Endothelial cell of umbilical vein (primary cell): ENCODE measurements at regions not wholly inside any gene's neighbourhood (a gene's known extent, or its start where the extent isn't known, plus 50 kb on each side); places are given as distances from the start of the nearest gene placed in this dataset.

Experiments
- BruUV-seq: library from RNA; stranded (reverse); fragments of 400-500 nt; replicated peaks from 2 replicates; lab custom pipeline; 2021; lab: Mats Ljungman, UMichigan
- CTCF ChIA-PET: fragments of 300-600, 350-600 bp; sonication (Branson Sonifier 250); formaldehyde crosslinking; loops from one replicate; lab custom pipeline; 2021; ENCODE audit warnings: antibody characterized with exemption, inconsistent platforms; lab: Charles Lee
- POLR2A ChIA-PET: fragments of 300-600, 350-600 bp; sonication (Branson Sonifier 250); formaldehyde crosslinking; loops from one replicate; lab custom pipeline; 2021; ENCODE audit warnings: antibody characterized with exemption, inconsistent platforms; lab: Charles Lee
- DNase-seq: peaks from one replicate; pipeline ENCODE4 v3.0.0-alpha.2; 2011; ENCODE audit warnings: low read depth, low spot score
- FAIRE-seq: peaks from 2 replicates; lab custom pipeline; 2011; peaks lifted over from hg19 to GRCh38; lab: Jason Lieb, UNC
- H2AFZ ChIP-seq: 2 replicates; pipeline ENCODE4 v1.6.0; 2012; ENCODE audit warnings: low read depth, low read length, control low read depth, inconsistent platforms
- H3K27ac ChIP-seq: 2 replicates; pipeline ENCODE4 v1.5.1; 2011; ENCODE audit warnings: low read depth, mild to moderate bottlenecking, control low read depth, low read length, moderate library complexity; ENCODE audit not compliant: insufficient read depth
- H3K27me3 ChIP-seq, 2 experiments: 2 replicates each; pipeline versions ENCODE4 v1.6.0 to v1.6.1; 2011; ENCODE audit warnings: low read length in 2 of 2, mixed read lengths in 1 of 2; ENCODE audit not compliant: control insufficient read depth in 2 of 2, insufficient read depth in 2 of 2
- H3K36me3 ChIP-seq, 2 experiments: 2 replicates in 1 of 2; 3 replicates in 1 of 2; pipeline ENCODE4 v1.5.1; 2011; ENCODE audit warnings: low read length in 2 of 2, mild to moderate bottlenecking in 1 of 2, moderate library complexity in 1 of 2; ENCODE audit not compliant: control insufficient read depth in 2 of 2, insufficient read depth in 2 of 2; ENCODE audit errors: extremely low read depth in 1 of 2
- H3K4me1 ChIP-seq: 3 replicates; pipeline ENCODE4 v1.5.1; 2011; ENCODE audit warnings: mild to moderate bottlenecking, low read length; ENCODE audit not compliant: control insufficient read depth, insufficient read depth; ENCODE audit errors: extremely low read depth
- H3K4me2 ChIP-seq: 2 replicates; pipeline ENCODE4 v1.6.1; 2011; ENCODE audit warnings: low read length, control low read depth, mixed read lengths; ENCODE audit not compliant: insufficient read depth
- H3K4me3 ChIP-seq, 3 experiments: fragments of 200-600 bp in 1 of 3; sonication (generic), shearing (Covaris generic) in 1 of 3; replicated peaks in 1 of 3; 2 replicates each; pipeline ENCODE4 v1.5.1; 2011 to 2016; ENCODE audit warnings: control low read depth in 3 of 3, low read length in 3 of 3, mild to moderate bottlenecking in 2 of 3, inconsistent platforms in 1 of 3, low read depth in 1 of 3, moderate library complexity in 1 of 3; ENCODE audit not compliant: insufficient read depth in 1 of 3
- H3K79me2 ChIP-seq: 2 replicates; pipeline ENCODE4 v1.6.0; 2012; ENCODE audit warnings: low read length, inconsistent platforms; ENCODE audit not compliant: control insufficient read depth, insufficient read depth
- H3K9ac ChIP-seq: replicated peaks from 2 replicates; pipeline ENCODE3; 2011; ENCODE audit warnings: low read length, control low read depth; ENCODE audit not compliant: insufficient read depth; ENCODE audit errors: extremely low read depth
- H3K9me1 ChIP-seq: replicated peaks from 3 replicates; pipeline ENCODE4 v1.6.0; 2011; ENCODE audit warnings: mild to moderate bottlenecking, low read length; ENCODE audit not compliant: control insufficient read depth, insufficient read depth; ENCODE audit errors: extremely low read depth
- H3K9me3 ChIP-seq: replicated peaks from 2 replicates; pipeline ENCODE4 v1.5.1; 2012; ENCODE audit warnings: low read length, inconsistent platforms; ENCODE audit not compliant: control insufficient read depth, insufficient read depth
- H4K20me1 ChIP-seq: replicated peaks from 2 replicates; pipeline ENCODE3; 2011; ENCODE audit warnings: mild to moderate bottlenecking, low read length; ENCODE audit not compliant: control insufficient read depth, insufficient read depth; ENCODE audit errors: extremely low read depth
- CTCF ChIP-seq, 2 donors: IDR thresholded peaks; 1 replicate in 1 of 2; 2 replicates in 1 of 2; pipeline ENCODE4 v1.5.1; 2011; ENCODE audit warnings: low read length in 2 of 2, mild to moderate bottlenecking in 2 of 2, moderate library complexity in 2 of 2, control low read depth in 1 of 2, inconsistent platforms in 1 of 2, low read depth in 1 of 2; ENCODE audit not compliant: insufficient read depth in 1 of 2; ENCODE audit errors: extremely low read depth in 1 of 2
- EZH2 ChIP-seq: IDR thresholded peaks from 2 replicates; pipeline ENCODE4 v1.6.1; 2012; ENCODE audit warnings: borderline replicate concordance, low read depth, mild to moderate bottlenecking, moderate library complexity, low read length, inconsistent platforms; ENCODE audit not compliant: severe bottlenecking
- FOS ChIP-seq: IDR thresholded peaks from 2 replicates; pipeline ENCODE4 v1.6.1; 2011; ENCODE audit warnings: mild to moderate bottlenecking, low read length, moderate library complexity, borderline replicate concordance; ENCODE audit not compliant: insufficient read depth
- GATA2 ChIP-seq: IDR thresholded peaks from 2 replicates; pipeline ENCODE4 v1.7.0; 2011; ENCODE audit warnings: low read depth, mild to moderate bottlenecking, moderate library complexity, mixed read lengths, low read length; ENCODE audit not compliant: insufficient read length, insufficient read depth
- JUN ChIP-seq: IDR thresholded peaks from 2 replicates; pipeline ENCODE4 v1.6.1; 2011; ENCODE audit warnings: borderline replicate concordance, low read depth; ENCODE audit not compliant: insufficient read length, insufficient read depth
- MYC ChIP-seq: IDR thresholded peaks from one replicate; pipeline ENCODE4 v1.6.1; 2011; ENCODE audit warnings: mild to moderate bottlenecking, low read depth, low read length
- POLR2A ChIP-seq: IDR thresholded peaks from 2 replicates; pipeline ENCODE4 v1.6.1; 2012; ENCODE audit warnings: low read depth, mild to moderate bottlenecking, control low read depth, low read length
- POLR2AphosphoS5 ChIP-seq: IDR thresholded peaks from 2 replicates; pipeline ENCODE4 v1.6.1; 2012; ENCODE audit warnings: low read depth, mild to moderate bottlenecking, control low read depth, low read length, moderate library complexity; ENCODE audit not compliant: insufficient read depth
- dilution Hi-C: fragments of 300-500 bp; cut with MboI; formaldehyde crosslinking; loops from one replicate; pipeline ENCODE4 v1.15.0; 2019; ENCODE audit warnings: low sequenced_read_pairs; ENCODE audit not compliant: extremely low pct_ligation_motif_present
- intact Hi-C: fragments of 100-400 bp; cut with micrococcal nuclease; formaldehyde crosslinking; loops from one replicate; pipeline ENCODE4 v1.10.0; 2022
- TF ChIP-seq, protein P1 (sequence below): IDR thresholded peaks from 2 replicates; pipeline ENCODE4 v1.6.1; 2011; ENCODE audit not compliant: insufficient read depth, insufficient read length

DNA sequence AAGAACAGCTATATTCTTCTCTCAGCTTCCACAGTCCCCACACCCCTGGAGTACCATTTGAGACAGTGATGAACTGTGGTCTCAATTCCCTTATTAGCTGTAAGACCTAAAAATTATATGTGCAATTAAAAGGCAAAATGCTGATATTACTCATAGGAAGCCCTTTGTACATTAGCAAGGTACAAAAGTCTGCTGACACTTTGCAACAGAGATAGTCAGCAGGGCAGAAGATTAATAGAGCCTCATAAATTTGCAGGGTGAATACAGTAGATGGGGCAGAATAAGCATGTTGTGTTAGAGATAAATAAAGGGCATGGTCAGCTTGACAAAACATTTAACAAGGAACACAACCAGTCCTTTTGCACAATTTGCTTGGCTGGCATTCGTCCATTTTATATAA is 210.0 kb upstream of the OBI1 start:
- H3K27me3 ChIP-seq: peaks cover 0 to 1% of the 10 kb centered on the region in 2 experiments
- no peak overlapping the region for H2AFZ ChIP-seq
- no peaks in the 10 kb centered on the region for H3K9me3 ChIP-seq
- TF ChIP-seq FOS (no peak), CTCF (IDR thresholded peaks at IDR 0.05; ENCODE audit: extremely low read depth in 1 of 2, insufficient read depth in 1 of 2, low read depth in 1 of 2, low read length in 2 of 2) (no peak), JUN (no peak), EZH2 (no peak), POLR2AphosphoS5 (no peak), MYC (no peak), GATA2 (no peak), POLR2A (no peak)
- TF ChIP-seq, protein P1, sequence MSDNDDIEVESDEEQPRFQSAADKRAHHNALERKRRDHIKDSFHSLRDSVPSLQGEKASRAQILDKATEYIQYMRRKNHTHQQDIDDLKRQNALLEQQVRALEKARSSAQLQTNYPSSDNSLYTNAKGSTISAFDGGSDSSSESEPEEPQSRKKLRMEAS: no peak
- H3K27ac ChIP-seq: no peak overlapping the region
- H3K4me2 ChIP-seq: no peak overlapping the region
- FAIRE-seq (no peak), DNase-seq (no peak)
- BruUV-seq: no TSS peak
- dilution Hi-C loops (no loop called here), intact Hi-C loops (no loop called here)
- no peaks in the 10 kb centered on the region for H3K36me3 ChIP-seq
- POLR2A ChIA-PET: no interaction called here
- H4K20me1 ChIP-seq: no peaks in the 10 kb centered on the region
- H3K4me3 ChIP-seq: no peak overlapping the region
- no peaks in the 10 kb centered on the region for H3K4me1 ChIP-seq
- no peaks in the 10 kb centered on the region for H3K79me2 ChIP-seq
- no peaks in the 10 kb centered on the region for H3K9me1 ChIP-seq
- H3K9ac ChIP-seq: no peak overlapping the region
- CTCF ChIA-PET: no interaction called here
